Nephron (organoid): ENCODE measurements at regions not wholly inside any gene's neighbourhood (a gene's known extent, or its start where the extent isn't known, plus 50 kb on each side); places are given as distances from the start of the nearest gene placed in this dataset.

Experiments
- H3K27ac Mint-ChIP-seq, 3 experiments: 2 replicates each; pipeline ENCODE4 v1.8.0; 2020; ENCODE audit warnings: mixed read lengths in 3 of 3, mild to moderate bottlenecking in 2 of 3, moderate library complexity in 1 of 3
- H3K27me3 Mint-ChIP-seq: 2 replicates; pipeline ENCODE4 v1.8.0; 2021; ENCODE audit warnings: low read depth, mild to moderate bottlenecking, moderate library complexity, mixed read lengths
- H3K36me3 Mint-ChIP-seq: 2 replicates; pipeline ENCODE4 v1.8.0; 2020; ENCODE audit warnings: low read depth, mixed read lengths
- H3K4me1 Mint-ChIP-seq: 2 replicates; pipeline ENCODE4 v1.8.0; 2020; ENCODE audit warnings: mixed read lengths
- H3K4me3 Mint-ChIP-seq, 3 experiments: 2 replicates each; pipeline ENCODE4 v1.8.0; 2020; ENCODE audit warnings: mild to moderate bottlenecking in 3 of 3, mixed read lengths in 3 of 3, moderate library complexity in 2 of 3
- H3K9me3 Mint-ChIP-seq: 2 replicates; pipeline ENCODE4 v1.8.0; 2020; ENCODE audit warnings: mixed read lengths
- CTCF ChIP-seq, 3 experiments: fragments of 200-600 bp; sonication (generic); IDR thresholded peaks; one replicate each; pipeline ENCODE4 v1.5.0; 2021; ENCODE audit warnings: antibody characterized with exemption in 3 of 3; ENCODE audit not compliant: unreplicated experiment in 3 of 3

GRCh38 chr15:62732078-62732477, 310.5 kb upstream of the TPM1 start:
- Mint-ChIP-seq H3K27ac (no peak overlapping the region), H3K9me3 (peaks cover 15% of the 10 kb centered on the region), H3K27me3 (peaks cover 4% of the 10 kb centered on the region), H3K4me1 (no peaks in the 10 kb centered on the region), H3K36me3 (peaks cover 68% of the 10 kb centered on the region), H3K4me3 (no peak overlapping the region)
- no peak for TF ChIP-seq CTCF (IDR thresholded peaks at IDR 0.05; ENCODE audit: unreplicated experiment in 3 of 3)

GRCh38 chr15:62734706-62735105, 307.8 kb upstream of the TPM1 start:
- Mint-ChIP-seq H3K27ac (no peak overlapping the region), H3K27me3 (peaks cover 4% of the 10 kb centered on the region), H3K36me3 (peaks cover 58% of the 10 kb centered on the region), H3K9me3 (peaks cover 15% of the 10 kb centered on the region), H3K4me1 (no peaks in the 10 kb centered on the region), H3K4me3 (no peak overlapping the region)
- no peak for TF ChIP-seq CTCF (IDR thresholded peaks at IDR 0.05; ENCODE audit: unreplicated experiment in 3 of 3)

- Mint-ChIP-seq H3K36me3 (peaks cover 43% of the 10 kb centered on the region), H3K27ac (no peak overlapping the region), H3K4me1 (peaks cover 16% of the 10 kb centered on the region), H3K27me3 (no peaks in the 10 kb centered on the region), H3K9me3 (no peaks in the 10 kb centered on the region), H3K4me3 (no peak overlapping the region)
- no peak for TF ChIP-seq CTCF (IDR thresholded peaks at IDR 0.05; ENCODE audit: unreplicated experiment in 3 of 3)
Observed at GRCh38 chr15:62736756-62737155, 305.8 kb upstream of the TPM1 start.

- H3K9me3 Mint-ChIP-seq = no peaks in the 10 kb centered on the region
- no peaks in the 10 kb centered on the region for H3K27me3 Mint-ChIP-seq
- no peak for TF ChIP-seq CTCF (IDR thresholded peaks at IDR 0.05; ENCODE audit: unreplicated experiment in 3 of 3)
- no peak overlapping the region for H3K4me3 Mint-ChIP-seq
- H3K36me3 Mint-ChIP-seq = peaks cover 36% of the 10 kb centered on the region
- H3K4me1 Mint-ChIP-seq = peaks cover 24% of the 10 kb centered on the region
- H3K27ac Mint-ChIP-seq = no peak overlapping the region
Observed at GRCh38 chr15:62737551-62737950, 305.0 kb upstream of the TPM1 start.

- Mint-ChIP-seq H3K4me3 (no peak overlapping the region), H3K4me1 (peaks cover 31% of the 10 kb centered on the region), H3K9me3 (no peaks in the 10 kb centered on the region), H3K36me3 (peaks cover 27% of the 10 kb centered on the region), H3K27me3 (no peaks in the 10 kb centered on the region), H3K27ac (no peak overlapping the region)
- no peak for TF ChIP-seq CTCF (IDR thresholded peaks at IDR 0.05; ENCODE audit: unreplicated experiment in 3 of 3)
Observed at GRCh38 chr15:62739082-62739481, 303.5 kb upstream of the TPM1 start.

GRCh38 chr15:62739507-62739906, 303.0 kb upstream of the TPM1 start:
- no peak overlapping the region for H3K27ac Mint-ChIP-seq
- TF ChIP-seq CTCF (IDR thresholded peaks at IDR 0.05; ENCODE audit: unreplicated experiment in 3 of 3) = no peak
- no peak overlapping the region for H3K4me3 Mint-ChIP-seq
- H3K27me3 Mint-ChIP-seq = no peaks in the 10 kb centered on the region
- peaks cover 25% of the 10 kb centered on the region for H3K36me3 Mint-ChIP-seq
- H3K4me1 Mint-ChIP-seq = peaks cover 31% of the 10 kb centered on the region
- no peaks in the 10 kb centered on the region for H3K9me3 Mint-ChIP-seq
